T47D (cell line): ENCODE measurements at regions not wholly inside any gene's neighbourhood (a gene's known extent, or its start where the extent isn't known, plus 50 kb on each side); places are given as distances from the start of the nearest gene placed in this dataset.

ENCODE experiments used
- DNase-seq, 2 experiments: peaks; one replicate each; pipeline versions ENCODE4 v3.0.0 to v3.0.0-alpha.2; 2011 to 2012; ENCODE audit warnings: low read depth in 1 of 2, low spot score in 1 of 2
- JUND ChIP-seq: IDR thresholded peaks from 2 replicates; pipeline ENCODE4 v1.6.1; 2012; ENCODE audit warnings: low read depth
- in situ Hi-C: cut with HindIII; loops from 2 replicates; pipeline ENCODE4 v1.10.0; 2016; ENCODE audit warnings: low sequenced_read_pairs, low pct_unique_long_range_greater_than_20kb

- no peak for TF ChIP-seq JUND
- DNase-seq: no peak
- in situ Hi-C loops: no loop called here
These were observed 340.9 kb downstream of the AACS start for GRCh38 chr12:125406131-125406530.

GRCh38 chr12:125408718-125409117 is 343.5 kb downstream of the AACS start:
- DNase-seq: no peak
- no peak for TF ChIP-seq JUND
- in situ Hi-C loops: no loop called here

DNA sequence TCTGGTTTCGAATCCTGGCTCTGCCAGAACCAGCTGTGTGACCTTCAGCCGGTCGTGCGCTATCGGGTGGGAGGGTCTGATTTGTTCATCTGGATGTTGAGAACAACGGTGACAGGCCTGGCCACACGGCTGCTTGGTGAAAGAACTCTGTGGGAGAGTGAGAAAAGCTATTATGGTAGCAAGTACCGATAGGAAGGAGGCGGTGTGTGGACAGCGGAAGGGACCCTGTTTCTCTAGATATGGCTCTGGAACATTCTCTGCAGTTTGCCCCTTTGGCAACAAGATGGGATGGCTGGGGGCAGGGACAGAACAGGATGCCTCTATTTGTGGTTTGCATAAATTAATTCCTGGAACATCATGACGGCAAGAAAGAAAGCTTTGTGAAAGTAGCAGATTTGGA is 347.3 kb downstream of the AACS start:
- DNase-seq: no peak
- in situ Hi-C loops: no loop called here
- no peak for TF ChIP-seq JUND

DNA sequence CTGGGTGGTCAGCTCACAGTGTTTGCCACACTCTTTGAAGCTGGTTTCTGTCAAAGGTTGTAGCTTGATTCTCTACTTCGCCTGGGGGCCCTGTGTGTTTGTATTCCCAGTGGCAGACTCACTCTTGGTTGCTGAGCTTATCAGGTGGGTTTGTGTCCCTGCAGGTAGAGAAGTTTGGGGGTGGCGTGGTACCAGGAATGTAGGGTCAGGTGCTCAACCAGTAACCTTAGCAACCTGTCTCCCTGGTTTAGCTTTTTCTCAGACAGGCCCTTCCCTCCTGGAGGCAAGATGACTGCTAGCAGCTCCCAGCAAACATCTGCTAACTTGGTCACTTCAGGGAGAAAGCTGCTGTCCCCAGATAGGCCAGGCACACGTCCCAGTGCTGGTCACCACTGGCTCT is 352.2 kb downstream of the AACS start:
- in situ Hi-C loops: no loop called here
- no peak for DNase-seq
- TF ChIP-seq JUND: no peak

- in situ Hi-C loops: no loop called here
- no peak for DNase-seq
- no peak for TF ChIP-seq JUND
These were observed 353.8 kb downstream of the AACS start for GRCh38 chr12:125418902-125419564.

- in situ Hi-C loops: no loop called here
- no peak for TF ChIP-seq JUND
- DNase-seq: no peak
These were observed 359.7 kb downstream of the AACS start for GRCh38 chr12:125424909-125425308.

- in situ Hi-C loops: no loop called here
- TF ChIP-seq JUND: no peak
- DNase-seq: no peak
These were observed 366.3 kb downstream of the AACS start for GRCh38 chr12:125431516-125431915.

- TF ChIP-seq JUND: no peak
- no peak for DNase-seq
- in situ Hi-C loops: no loop called here
These were observed 368.9 kb downstream of the AACS start for GRCh38 chr12:125434131-125434530.

GRCh38 chr12:125434936-125435443 is 369.8 kb downstream of the AACS start:
- TF ChIP-seq JUND: no peak
- no peak for DNase-seq
- in situ Hi-C loops: no loop called here

DNA sequence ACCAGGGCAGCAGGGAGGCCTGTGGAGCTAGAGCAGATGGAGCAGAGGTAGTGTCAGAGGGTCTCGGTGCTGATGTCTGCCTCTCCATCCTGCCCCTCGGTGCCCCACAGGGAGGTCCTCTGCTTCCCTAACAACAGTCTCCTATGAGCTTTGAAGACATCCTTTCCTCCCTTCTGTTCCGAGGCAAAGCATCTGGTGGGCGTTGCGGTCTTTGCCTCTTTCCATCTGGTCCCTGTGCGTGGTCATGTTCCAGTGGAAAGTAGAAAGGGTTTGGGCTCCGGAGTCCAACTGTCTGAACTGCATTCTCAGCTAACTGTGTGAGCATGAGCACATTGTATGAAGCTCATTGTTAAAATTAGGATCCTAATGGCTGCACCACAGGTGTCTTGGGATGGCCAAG is 370.6 kb downstream of the AACS start:
- DNase-seq: no peak
- in situ Hi-C loops: no loop called here
- TF ChIP-seq JUND: no peak

- in situ Hi-C loops: no loop called here
- DNase-seq: no peak
- TF ChIP-seq JUND: no peak
These were observed 371.5 kb downstream of the AACS start for GRCh38 chr12:125436686-125437085.

DNA sequence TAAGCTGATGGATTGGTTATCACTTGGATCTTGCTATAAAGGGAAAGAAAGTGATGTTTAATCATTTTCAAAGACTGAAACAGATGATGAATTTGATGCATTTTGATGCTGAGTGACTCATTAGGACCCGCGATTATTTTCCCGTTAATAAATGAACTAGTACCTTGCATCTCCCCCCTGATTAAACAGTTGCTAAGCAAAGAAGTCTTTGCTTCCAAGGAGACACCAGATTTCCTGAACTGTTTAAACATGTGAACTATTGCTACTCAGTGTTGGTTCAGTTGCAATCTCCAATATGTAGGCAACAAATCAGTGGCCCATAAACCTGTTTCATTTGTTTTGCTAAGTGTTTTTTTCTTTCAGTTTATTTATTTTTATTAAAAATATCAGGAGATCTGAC is 375.2 kb downstream of the AACS start:
- no peak for TF ChIP-seq JUND
- no peak for DNase-seq
- in situ Hi-C loops: no loop called here

DNA sequence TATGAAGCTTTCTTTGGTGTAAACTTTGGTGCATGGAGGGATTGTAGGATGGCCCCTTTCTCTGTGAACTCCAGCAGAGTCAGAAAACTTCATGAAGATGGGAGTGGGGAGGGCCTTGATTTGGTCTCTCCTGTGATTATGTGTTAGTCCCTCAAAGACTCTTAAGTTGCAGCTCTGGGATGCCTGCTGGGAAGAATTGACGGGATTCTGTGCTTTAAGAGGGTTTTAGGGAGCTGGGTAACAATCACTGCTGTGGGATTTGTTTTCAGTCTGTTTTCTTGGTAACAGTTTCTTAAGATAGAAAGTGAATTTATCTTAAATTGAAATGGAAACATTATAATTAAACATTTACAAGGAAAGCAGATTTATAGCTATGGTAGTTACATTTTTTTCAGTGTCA is 378.1 kb downstream of the AACS start:
- in situ Hi-C loops: no loop called here
- no peak for DNase-seq
- TF ChIP-seq JUND: no peak

- DNase-seq: no peak
- in situ Hi-C loops: no loop called here
- no peak for TF ChIP-seq JUND
These were observed 386.2 kb downstream of the AACS start for GRCh38 chr12:125451408-125451807.

GRCh38 chr12:125453751-125454150 is 388.5 kb downstream of the AACS start:
- TF ChIP-seq JUND: no peak
- in situ Hi-C loops: no loop called here
- no peak for DNase-seq
